MG63 (cell line): ENCODE measurements at regions not wholly inside any gene's neighbourhood (a gene's known extent, or its start where the extent isn't known, plus 50 kb on each side); places are given as distances from the start of the nearest gene placed in this dataset.

Source experiments
- DNase-seq: peaks from one replicate; pipeline ENCODE4 v3.0.0-alpha.2; 2020
- H3K27me3 ChIP-seq: fragments of 250-450 bp; sonication (Bioruptor Pico); 2 replicates; pipeline ENCODE4 v1.5.1; 2020; ENCODE audit warnings: mild to moderate bottlenecking, moderate library complexity
- H3K36me3 ChIP-seq: fragments of 250-450 bp; sonication (Bioruptor Pico); 2 replicates; pipeline ENCODE4 v1.5.1; 2020; ENCODE audit warnings: mild to moderate bottlenecking, moderate library complexity
- H3K4me3 ChIP-seq: fragments of 250-450 bp; sonication (Bioruptor Pico); 2 replicates; pipeline ENCODE4 v1.5.1; 2020; ENCODE audit warnings: mild to moderate bottlenecking, moderate library complexity
- H3K9me3 ChIP-seq: fragments of 250-450 bp; sonication (Bioruptor Pico); 2 replicates; pipeline ENCODE4 v1.5.1; 2020; ENCODE audit warnings: mild to moderate bottlenecking, moderate library complexity

DNA sequence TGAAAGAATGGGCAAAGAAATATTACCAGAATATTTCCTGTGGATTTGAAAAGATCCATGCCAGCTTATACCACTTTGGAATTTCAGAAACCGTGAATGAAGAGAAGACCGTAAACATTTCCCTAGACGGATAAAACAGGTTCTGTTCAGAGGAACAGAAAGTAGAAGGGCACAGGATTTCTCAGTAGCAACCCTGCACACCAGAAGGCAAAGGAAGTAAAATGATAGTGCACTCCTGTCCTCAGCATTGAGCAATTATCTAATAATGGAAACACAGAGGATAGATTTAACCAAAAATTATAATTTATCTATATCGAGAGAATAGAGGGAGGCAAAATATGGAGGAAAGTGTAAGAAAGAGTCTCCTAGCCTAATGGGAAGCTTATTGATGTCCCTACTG is 87.0 kb upstream of the ITGA6 start:
- no peak overlapping the region for H3K4me3 ChIP-seq
- DNase-seq, result no peak

DNA sequence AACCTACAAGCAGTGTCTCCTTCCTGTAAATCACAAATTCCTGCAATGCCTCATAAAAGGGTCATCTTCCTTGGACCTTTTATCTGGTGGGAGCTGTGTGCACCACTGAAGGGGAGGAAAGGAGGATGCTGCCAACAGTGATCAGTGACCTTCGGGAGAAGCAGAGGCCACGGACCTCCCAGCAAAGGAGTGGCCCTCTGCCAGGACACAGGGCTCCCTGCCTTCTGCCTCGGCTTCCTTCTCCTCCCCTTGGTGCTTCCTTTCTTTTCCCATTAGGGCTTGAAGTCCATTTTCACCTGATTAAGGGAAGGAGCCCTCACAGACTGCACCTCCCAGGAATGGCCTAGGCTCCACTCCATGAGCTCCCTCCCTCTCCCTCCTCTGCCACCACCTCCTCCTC is 85.3 kb upstream of the ITGA6 start:
- no peaks in the 10 kb centered on the region for H3K9me3 ChIP-seq
- no peaks in the 10 kb centered on the region for H3K27me3 ChIP-seq

More for the DNA sequence above, 87.0 kb upstream of the ITGA6 start:
- no peaks in the 10 kb centered on the region for H3K9me3 ChIP-seq
- no peaks in the 10 kb centered on the region for H3K27me3 ChIP-seq
- no peaks in the 10 kb centered on the region for H3K36me3 ChIP-seq

DNA sequence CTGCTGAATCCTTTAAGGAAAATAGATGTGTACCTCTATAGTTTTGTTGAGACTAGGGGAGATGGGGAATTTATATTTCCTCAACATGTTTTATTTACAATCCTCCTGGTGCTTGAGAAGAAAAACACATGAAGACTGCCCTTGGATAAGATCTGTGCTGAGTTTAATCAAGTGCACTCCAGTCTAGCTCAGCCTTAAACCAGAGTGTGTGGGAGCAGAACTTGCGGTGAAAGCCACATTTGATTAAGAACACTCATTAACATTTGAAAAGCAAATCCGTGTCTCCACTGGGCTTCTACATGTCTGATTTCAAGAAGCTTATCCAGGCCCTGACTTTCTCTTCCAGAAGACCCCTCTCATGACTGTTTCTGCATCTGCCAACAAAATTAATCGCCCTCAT is 84.8 kb upstream of the ITGA6 start:
- Histone ChIP-seq H3K4me3 (no peak overlapping the region), H3K9me3 (no peaks in the 10 kb centered on the region), H3K27me3 (no peaks in the 10 kb centered on the region), H3K36me3 (no peaks in the 10 kb centered on the region)
- DNase-seq, result no peak

More for the DNA sequence above, 85.3 kb upstream of the ITGA6 start:
- no peak overlapping the region for H3K4me3 ChIP-seq
- no peak for DNase-seq
- H3K36me3 ChIP-seq, result no peaks in the 10 kb centered on the region

DNA sequence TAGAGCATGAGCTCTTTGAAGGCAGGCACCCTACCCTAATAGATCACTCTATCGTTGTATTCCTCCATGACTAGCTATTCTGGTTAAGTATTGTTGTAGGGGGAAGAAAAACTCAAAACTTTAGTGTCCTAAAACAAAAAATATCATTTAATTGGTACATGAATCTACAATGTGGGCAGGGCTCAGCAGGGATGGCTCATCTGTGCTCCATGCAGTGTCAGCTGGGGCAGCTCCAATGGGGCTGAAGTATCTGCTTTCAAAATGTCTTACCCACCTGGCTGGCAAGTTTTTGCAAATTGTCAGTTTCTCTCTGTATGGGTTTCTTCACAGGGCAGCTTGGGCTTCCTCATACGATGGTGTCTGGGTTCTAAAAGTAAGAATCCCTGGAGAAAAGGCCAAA is 83.2 kb upstream of the ITGA6 start:
- no peak for DNase-seq
- Histone ChIP-seq H3K27me3 (no peaks in the 10 kb centered on the region), H3K4me3 (no peak overlapping the region), H3K9me3 (no peaks in the 10 kb centered on the region), H3K36me3 (no peaks in the 10 kb centered on the region)

DNA sequence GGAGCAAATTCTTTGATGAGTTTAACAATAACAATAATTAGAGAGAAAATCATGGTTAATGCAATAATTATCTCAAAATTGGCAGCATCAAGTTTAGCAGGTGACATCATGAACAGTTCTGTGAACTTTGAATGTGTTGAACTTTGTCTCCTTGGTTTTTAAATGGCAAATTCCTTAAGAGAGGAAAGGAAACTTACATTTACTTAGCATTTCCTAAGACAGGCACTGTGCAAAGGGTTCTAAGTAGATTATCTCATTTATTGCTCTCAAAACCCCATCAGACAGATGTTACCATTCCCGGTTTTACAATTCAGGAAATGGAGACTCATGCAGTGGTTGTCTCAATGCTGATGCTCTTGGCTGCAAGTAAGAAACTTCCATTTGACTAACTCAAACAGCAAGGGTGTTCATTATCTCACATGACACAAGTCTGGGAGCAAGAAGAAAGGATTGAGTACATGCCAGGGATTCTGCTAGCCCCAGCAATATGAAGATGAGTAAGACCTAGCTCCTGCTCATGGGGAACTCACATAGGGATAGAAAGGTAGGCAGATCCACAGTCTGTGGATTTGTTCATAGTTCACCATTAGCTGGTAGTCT is 81.3 kb upstream of the ITGA6 start:
- Histone ChIP-seq H3K9me3 (no peaks in the 10 kb centered on the region), H3K27me3 (no peaks in the 10 kb centered on the region), H3K4me3 (no peak overlapping the region), H3K36me3 (no peaks in the 10 kb centered on the region)
- peak; percentile 39 for DNase-seq

DNA sequence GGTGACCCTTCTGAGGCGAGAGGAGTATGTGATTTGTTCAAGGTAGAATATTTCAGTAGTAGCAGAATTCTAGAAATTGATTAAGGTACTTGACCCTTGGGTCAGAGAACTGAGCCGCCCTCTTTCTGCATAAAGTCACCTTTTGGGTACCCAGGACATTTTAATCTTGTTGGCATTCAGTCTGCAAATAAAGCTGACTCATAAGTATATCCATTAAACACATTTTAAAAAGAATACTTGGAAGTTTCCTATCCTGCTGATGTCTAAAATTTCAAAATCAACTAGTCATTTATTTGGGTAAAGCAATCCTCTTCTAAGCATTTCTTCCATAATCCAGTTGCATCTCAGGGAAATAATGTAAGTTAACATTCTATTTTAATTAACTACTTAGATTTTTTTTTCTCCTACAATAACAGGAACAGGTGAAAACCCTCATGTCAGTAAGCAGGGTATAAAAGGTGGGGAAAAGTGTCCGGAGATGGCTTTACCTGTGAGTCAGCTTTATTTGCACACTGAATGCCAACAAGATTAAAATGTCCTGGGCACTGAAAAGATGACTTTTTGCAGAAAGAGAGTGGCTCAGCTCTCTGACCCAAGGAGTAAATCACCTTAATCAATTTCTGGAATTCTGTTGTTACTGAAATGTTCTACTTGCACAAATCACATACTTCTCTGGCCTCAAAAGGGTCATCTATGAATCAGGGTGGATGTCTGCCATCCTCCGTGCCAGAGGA is 78.7 kb upstream of the ITGA6 start:
- no peak for DNase-seq
- Histone ChIP-seq H3K27me3 (no peaks in the 10 kb centered on the region), H3K36me3 (no peaks in the 10 kb centered on the region), H3K9me3 (no peaks in the 10 kb centered on the region), H3K4me3 (no peak overlapping the region)

DNA sequence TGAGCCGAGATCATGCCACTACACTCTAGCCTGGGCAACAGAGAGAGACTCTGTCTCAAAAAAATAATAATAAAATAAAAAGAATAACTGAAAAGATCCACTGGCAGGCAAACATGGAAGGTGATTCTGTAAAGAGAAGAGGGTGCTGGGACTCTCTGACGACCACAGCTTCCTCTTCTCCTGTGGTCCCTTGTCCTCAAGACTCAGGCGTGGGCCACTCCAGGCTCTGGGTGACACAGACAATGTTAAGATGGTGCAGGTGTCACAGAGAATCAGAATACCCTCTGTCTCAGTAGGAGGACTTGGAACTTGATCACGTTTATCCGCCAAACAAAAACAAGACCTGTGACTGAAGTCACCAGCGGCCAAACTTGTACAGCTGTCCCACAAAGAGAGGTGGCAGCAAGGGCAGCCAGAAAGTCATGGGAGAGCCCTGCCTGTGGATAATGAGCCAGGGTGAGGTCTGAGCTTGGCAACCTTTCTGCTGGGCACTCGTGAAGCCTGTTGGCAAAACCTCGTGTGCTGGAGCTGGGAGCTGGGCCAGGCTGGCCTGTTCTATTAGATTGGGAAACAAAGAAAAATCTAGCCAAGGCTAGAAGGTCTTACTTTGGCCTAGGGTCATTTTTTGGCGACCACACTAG is 76.4 kb upstream of the ITGA6 start:
- H3K4me3 ChIP-seq, result no peak overlapping the region
- no peaks in the 10 kb centered on the region for H3K36me3 ChIP-seq
- no peaks in the 10 kb centered on the region for H3K9me3 ChIP-seq
- peak; percentile 91 for DNase-seq
- no peaks in the 10 kb centered on the region for H3K27me3 ChIP-seq

DNA sequence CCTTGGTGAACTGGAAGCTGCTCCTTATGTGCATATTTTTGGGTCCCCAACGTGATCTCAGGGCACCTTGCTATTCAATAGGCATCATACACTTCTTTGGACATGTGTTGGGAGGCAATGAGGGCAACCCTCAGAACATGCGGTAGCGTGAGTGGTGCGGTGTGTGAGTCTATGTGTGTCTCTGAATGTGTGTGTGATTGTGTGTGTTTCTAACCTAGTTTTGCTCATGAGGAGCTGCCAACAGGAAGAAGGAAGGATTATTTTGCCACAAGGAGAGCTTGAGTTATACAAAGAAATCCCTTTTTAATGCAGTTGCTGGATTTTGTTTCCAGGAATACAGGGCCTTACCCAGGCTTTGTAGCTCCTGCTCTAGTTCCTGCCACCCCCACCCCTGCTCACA is 75.8 kb upstream of the ITGA6 start:
- Histone ChIP-seq H3K9me3 (no peaks in the 10 kb centered on the region), H3K27me3 (no peaks in the 10 kb centered on the region), H3K36me3 (no peaks in the 10 kb centered on the region), H3K4me3 (no peak overlapping the region)
- DNase-seq, result no peak

DNA sequence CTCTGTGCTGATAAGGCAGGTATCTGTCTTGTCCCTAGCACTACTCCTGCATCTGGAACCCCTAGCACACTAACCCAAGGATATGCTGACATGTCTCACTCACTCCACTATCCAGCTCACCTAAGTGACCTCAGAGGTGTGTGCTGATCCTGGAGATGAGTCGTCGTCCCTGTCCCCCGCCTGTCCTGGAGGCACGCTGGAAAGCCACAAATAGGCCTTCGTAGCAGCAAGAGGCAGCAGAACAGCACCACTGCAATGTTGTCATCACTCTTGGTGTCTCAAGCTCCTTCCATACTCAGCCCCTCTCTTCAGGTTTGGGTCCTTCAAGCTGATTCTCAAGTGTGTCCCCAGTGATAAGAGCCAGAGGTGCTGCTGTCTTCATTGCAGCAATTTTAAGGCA is 73.0 kb upstream of the ITGA6 start:
- no peak for DNase-seq
- no peaks in the 10 kb centered on the region for H3K27me3 ChIP-seq
- no peaks in the 10 kb centered on the region for H3K9me3 ChIP-seq
- H3K4me3 ChIP-seq, result no peak overlapping the region
- H3K36me3 ChIP-seq, result no peaks in the 10 kb centered on the region

DNA sequence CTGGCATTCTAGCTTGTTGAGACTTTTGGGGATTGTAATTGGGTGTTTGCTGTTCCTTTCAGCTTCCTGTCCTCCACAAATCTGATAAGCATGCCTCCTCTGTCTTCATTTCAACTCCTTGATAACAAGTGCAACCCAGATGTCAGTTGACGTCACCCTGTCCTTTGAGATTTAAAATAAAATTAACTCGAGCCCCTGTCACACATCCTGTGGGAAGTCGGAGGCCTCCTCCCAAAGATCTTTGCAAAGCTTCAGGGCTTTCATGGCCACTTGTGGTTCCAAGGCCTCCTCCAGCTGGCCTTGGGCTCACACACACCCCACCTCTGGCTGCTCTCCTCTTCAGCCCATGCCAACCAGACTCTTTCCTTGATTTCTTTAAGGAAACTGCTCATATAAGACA is 69.9 kb upstream of the ITGA6 start:
- DNase-seq, result no peak
- H3K36me3 ChIP-seq, result no peaks in the 10 kb centered on the region
- no peak overlapping the region for H3K4me3 ChIP-seq
- H3K9me3 ChIP-seq, result no peaks in the 10 kb centered on the region
- H3K27me3 ChIP-seq, result no peaks in the 10 kb centered on the region

DNA sequence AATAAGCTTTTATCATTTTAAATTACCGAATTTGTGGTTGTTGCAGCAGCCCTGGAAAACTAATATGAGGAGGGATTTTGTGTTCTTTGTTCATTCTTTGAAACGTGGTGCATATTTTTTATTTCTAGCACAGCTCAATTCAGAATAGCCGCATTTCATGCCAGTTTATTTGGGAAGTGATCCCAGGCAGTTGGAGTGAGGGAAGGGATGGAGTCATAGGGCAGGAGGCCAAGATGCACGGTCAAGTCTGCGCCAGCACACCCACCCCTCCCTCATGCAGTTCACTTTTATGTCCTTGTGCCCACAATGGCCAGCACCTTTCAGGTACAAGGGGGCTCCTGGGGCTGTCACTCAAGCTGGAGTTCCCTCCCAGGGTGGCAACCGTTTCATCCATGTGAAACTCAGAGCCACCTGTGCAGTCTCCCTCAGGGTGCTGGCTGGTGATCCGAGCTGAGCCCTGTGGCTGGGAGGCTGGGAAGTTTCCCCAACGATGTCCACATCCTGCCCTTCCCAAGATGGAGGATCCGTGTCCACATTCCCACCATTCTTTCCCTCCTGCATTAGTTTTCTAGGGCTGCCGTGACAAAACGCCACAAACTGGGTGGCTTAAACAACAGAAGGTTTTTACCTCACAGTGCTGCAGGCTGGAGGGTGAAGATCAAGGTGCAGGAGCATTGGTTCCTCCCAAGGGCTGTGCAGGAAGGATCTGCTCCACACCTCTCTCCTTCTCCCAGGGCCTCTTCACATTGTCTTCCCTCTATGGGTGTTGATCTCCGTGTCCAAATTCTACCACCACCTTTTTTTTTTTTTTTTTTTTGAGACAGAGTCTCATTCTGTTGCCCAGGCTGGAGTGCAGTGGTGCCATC is 68.5 kb upstream of the ITGA6 start:
- no peaks in the 10 kb centered on the region for H3K36me3 ChIP-seq
- H3K27me3 ChIP-seq, result no peaks in the 10 kb centered on the region
- H3K4me3 ChIP-seq, result no peak overlapping the region
- DNase-seq, result peak; percentile 79
- no peaks in the 10 kb centered on the region for H3K9me3 ChIP-seq

DNA sequence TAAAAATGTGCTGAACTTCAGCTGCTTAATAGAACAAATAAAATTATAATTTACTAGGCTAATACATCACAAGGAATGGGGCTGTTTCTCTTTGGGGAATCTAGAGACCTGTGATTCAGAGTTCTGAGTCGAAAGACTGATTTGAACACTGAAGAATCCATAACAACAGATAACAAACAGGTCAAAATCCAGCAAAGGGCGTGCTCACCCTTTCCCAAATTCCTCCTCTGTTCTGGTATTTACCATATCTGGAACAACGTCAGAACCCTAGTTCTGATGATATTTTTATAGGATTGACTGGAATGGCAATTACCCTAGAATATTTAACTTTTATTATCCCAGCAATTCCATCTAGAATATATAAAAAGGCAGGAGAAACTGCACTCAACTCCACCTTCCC is 66.0 kb upstream of the ITGA6 start:
- no peak overlapping the region for H3K4me3 ChIP-seq
- H3K27me3 ChIP-seq, result no peaks in the 10 kb centered on the region
- H3K36me3 ChIP-seq, result no peaks in the 10 kb centered on the region
- H3K9me3 ChIP-seq, result no peaks in the 10 kb centered on the region
- no peak for DNase-seq

DNA sequence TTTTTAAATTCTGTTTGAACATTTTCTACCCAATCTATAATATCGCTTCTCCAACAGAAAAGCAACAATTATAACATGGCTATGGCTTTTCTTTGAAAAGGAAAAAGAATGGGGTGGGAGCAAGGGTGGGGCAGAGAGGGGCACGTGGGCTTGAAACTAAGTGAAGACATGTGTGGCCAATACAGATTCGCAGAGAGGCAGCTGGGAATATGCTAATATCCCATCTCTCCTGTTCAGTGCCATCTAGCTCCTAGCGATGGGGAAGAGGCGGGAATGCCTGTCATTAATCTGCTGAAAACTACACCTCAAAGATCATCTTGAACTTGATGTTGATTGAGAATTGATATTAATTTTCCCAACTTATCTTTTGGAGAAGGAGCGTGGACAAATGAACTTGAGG is 65.5 kb upstream of the ITGA6 start:
- no peak overlapping the region for H3K4me3 ChIP-seq
- no peaks in the 10 kb centered on the region for H3K27me3 ChIP-seq
- H3K9me3 ChIP-seq, result no peaks in the 10 kb centered on the region
- DNase-seq, result no peak
- H3K36me3 ChIP-seq, result no peaks in the 10 kb centered on the region

DNA sequence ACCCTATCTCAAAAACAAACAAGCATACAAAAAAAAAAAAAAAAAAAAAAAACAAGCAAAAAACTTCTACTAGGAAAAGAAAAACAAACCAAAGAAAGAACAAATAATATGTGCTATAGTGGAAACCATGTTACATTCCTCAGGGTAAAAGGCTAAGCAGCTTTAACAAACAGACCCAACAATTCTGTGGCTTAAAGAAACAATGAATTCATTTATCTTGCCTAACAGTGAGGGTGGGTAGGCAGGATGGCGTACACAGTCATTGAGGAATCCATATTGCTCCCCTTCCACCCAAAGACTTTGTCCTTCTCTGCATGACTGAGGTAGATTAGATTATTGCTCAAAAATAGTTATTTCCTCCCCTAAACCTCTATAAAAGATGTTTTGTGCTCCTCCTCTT is 63.1 kb upstream of the ITGA6 start:
- no peak overlapping the region for H3K4me3 ChIP-seq
- peaks cover 7% of the 10 kb centered on the region for H3K9me3 ChIP-seq
- no peaks in the 10 kb centered on the region for H3K27me3 ChIP-seq
- H3K36me3 ChIP-seq, result no peaks in the 10 kb centered on the region
- no peak for DNase-seq

DNA sequence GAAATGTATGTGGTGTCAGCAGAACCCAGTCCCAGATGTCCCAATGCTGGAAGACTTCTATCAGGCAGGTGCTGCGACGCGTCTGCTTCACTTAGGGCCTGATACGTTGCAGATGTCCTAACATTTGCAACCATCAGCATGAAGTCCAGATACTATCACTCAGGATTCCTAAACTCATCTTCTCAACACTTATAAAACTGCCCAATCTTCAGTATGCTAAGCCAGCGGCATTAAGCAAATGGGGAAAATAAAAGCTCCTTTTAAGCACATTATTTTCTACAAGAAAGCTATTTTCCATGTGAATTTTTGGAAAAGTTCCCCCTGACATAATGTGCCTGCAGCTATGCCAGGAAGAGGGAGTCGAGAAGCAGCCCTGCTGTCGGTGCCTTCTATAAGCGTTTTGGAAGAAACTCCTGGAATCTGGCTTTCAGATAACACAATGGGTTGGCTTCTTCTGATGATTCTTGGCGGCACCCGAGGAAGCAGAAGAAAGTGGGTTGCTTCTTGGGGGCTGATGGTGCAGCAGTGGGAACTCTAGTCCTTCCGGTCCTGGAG is 60.7 kb upstream of the ITGA6 start:
- H3K4me3 ChIP-seq, result no peak overlapping the region
- DNase-seq, result no peak
- peaks cover 19% of the 10 kb centered on the region for H3K9me3 ChIP-seq
- H3K36me3 ChIP-seq, result no peaks in the 10 kb centered on the region
- no peaks in the 10 kb centered on the region for H3K27me3 ChIP-seq

DNA sequence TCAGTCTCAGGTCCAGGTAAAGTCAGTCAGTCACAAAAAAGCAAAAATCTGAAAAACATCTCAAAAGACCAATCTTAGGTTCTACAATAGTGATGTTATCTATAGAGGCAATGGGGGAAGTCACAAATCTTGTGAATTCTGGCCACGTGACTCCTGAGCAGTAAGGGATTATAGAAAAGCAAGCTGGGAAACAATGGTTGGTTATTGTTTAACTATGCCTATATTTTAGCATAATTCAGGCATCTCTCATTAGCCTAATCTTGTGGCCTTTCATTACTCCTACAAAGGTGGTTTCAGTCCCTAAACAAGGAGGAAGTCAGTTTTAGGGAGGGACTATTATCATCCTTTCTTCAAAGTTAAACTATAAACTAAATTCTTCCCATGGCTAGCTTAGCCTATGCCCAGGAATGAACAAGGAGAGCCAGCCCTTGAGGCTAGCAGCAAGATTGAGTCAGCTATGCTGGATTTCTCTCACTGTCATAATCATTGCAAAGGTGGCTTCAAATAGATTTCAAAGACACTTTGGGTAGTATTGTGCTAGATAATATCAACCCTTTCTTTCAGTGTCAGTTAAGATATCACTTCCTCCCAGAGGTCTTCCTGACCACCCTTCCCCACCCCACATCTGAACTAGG is 56.4 kb upstream of the ITGA6 start:
- Histone ChIP-seq H3K9me3 (peaks cover 19% of the 10 kb centered on the region), H3K36me3 (no peaks in the 10 kb centered on the region), H3K27me3 (no peaks in the 10 kb centered on the region), H3K4me3 (no peak overlapping the region)
- DNase-seq, result no peak
